PC-3 (cell line): ENCODE measurements at regions not wholly inside any gene's neighbourhood (a gene's known extent, or its start where the extent isn't known, plus 50 kb on each side); places are given as distances from the start of the nearest gene placed in this dataset.

Source experiments
- ATAC-seq: fragments of 200-7000 bp; cut with Tn5 transposase; 2 replicates; pipeline ENCODE4 v1.9.1; 2020; ENCODE audit warnings: mild to moderate bottlenecking, moderate library complexity
- BruUV-seq: library from RNA; stranded (reverse); fragments of 400-500 nt; replicated peaks from 2 replicates; lab custom pipeline; 2021; lab: Mats Ljungman, UMichigan
- CTCF ChIA-PET: fragments of 300-600 bp; sonication (Branson Sonifier 250); formaldehyde crosslinking; loops from one replicate; lab custom pipeline; 2022; ENCODE audit warnings: antibody characterized with exemption; lab: Charles Lee
- POLR2A ChIA-PET: fragments of 300-600 bp; sonication (Branson Sonifier 250); formaldehyde crosslinking; loops from one replicate; lab custom pipeline; 2022; ENCODE audit warnings: antibody characterized with exemption; ENCODE audit not compliant: unreplicated experiment; lab: Charles Lee
- DNase-seq: peaks from one replicate; pipeline ENCODE4 v3.0.0-alpha.2; 2015
- H2AFZ ChIP-seq: fragments of 300-600 bp; sonication (generic); 2 replicates; pipeline ENCODE4 v1.6.0; 2016; ENCODE audit warnings: antibody characterized with exemption, low read length
- H3F3A ChIP-seq: fragments of 300-600 bp; sonication (generic); one replicate; pipeline ENCODE4 v1.6.0; 2017; ENCODE audit warnings: antibody characterized with exemption, low read length, control low read depth, mild to moderate bottlenecking; ENCODE audit not compliant: unreplicated experiment
- H3K27ac ChIP-seq: fragments of 300-600 bp; sonication (generic); 2 replicates; pipeline ENCODE4 v1.5.1; 2016; ENCODE audit warnings: mild to moderate bottlenecking, low read length
- H3K27me3 ChIP-seq: fragments of 300-600 bp; sonication (generic); 2 replicates; pipeline ENCODE4 v1.6.1; 2016; ENCODE audit warnings: low read length, mixed read lengths
- H3K36me3 ChIP-seq: fragments of 300-600 bp; sonication (generic); 2 replicates; pipeline ENCODE4 v1.6.1; 2016; ENCODE audit warnings: low read depth, mixed run types, low read length, mixed read lengths
- H3K4me1 ChIP-seq: fragments of 300-600 bp; sonication (generic); 2 replicates; pipeline ENCODE4 v1.5.1; 2016; ENCODE audit warnings: low read length; ENCODE audit not compliant: insufficient read depth
- H3K4me2 ChIP-seq: fragments of 300-600 bp; sonication (generic); 2 replicates; pipeline ENCODE4 v1.6.0; 2016; ENCODE audit warnings: low read length
- H3K4me3 ChIP-seq: fragments of 300-600 bp; sonication (generic); 2 replicates; pipeline ENCODE4 v1.5.1; 2016; ENCODE audit warnings: mild to moderate bottlenecking, low read length, mixed read lengths
- H3K79me2 ChIP-seq: fragments of 300-600 bp; sonication (generic); 2 replicates; pipeline ENCODE4 v1.6.1; 2017; ENCODE audit warnings: low read length, mixed read lengths
- H3K9ac ChIP-seq: fragments of 300-600 bp; sonication (generic); 2 replicates; pipeline ENCODE4 v1.6.0; 2016; ENCODE audit warnings: mild to moderate bottlenecking, low read length
- H3K9me2 ChIP-seq: fragments of 300-600 bp; sonication (generic); replicated peaks from 2 replicates; pipeline ENCODE4 v1.6.1; 2016; ENCODE audit warnings: mixed run types, low read length, mixed read lengths
- H3K9me3 ChIP-seq: fragments of 300-600 bp; sonication (generic); 2 replicates; pipeline ENCODE4 v1.6.1; 2016; ENCODE audit warnings: low read length, mixed read lengths
- H4K20me1 ChIP-seq: fragments of 300-600 bp; sonication (generic); 2 replicates; pipeline ENCODE4 v1.6.1; 2016; ENCODE audit warnings: low read length, mixed read lengths
- CTCF ChIP-seq: fragments of 300-600 bp; sonication (generic); conservative IDR thresholded peaks from 2 replicates; pipeline ENCODE4 v1.5.1; 2017; ENCODE audit warnings: antibody characterized with exemption, low read depth, mild to moderate bottlenecking, low read length
- EZH2 ChIP-seq: fragments of 300-600 bp; sonication (generic); IDR thresholded peaks from one replicate; pipeline ENCODE4 v1.6.1; 2017; ENCODE audit warnings: antibody characterized with exemption, mild to moderate bottlenecking, low read length; ENCODE audit not compliant: unreplicated experiment
- EZH2phosphoT487 ChIP-seq: fragments of 300-600 bp; sonication (generic); IDR thresholded peaks from 2 replicates; pipeline ENCODE4 v1.6.1; 2018; ENCODE audit warnings: mild to moderate bottlenecking, antibody characterized with exemption, low read length, borderline replicate concordance
- intact Hi-C: fragments of 100-400 bp; cut with micrococcal nuclease; formaldehyde crosslinking; loops from 2 replicates; pipeline ENCODE4 v1.9.0; 2023

GRCh38 chr9:119052339-119053030, 316.8 kb downstream of the BRINP1 start:
- BruUV-seq, result no TSS peak
- no peaks in the 10 kb centered on the region for H3K4me1 ChIP-seq
- H3K27me3 ChIP-seq, result no peaks in the 10 kb centered on the region
- H3K9me2 ChIP-seq, result no peaks in the 10 kb centered on the region
- H3F3A ChIP-seq, result no peaks in the 10 kb centered on the region
- H2AFZ ChIP-seq, result no peak overlapping the region
- no peaks in the 10 kb centered on the region for H3K36me3 ChIP-seq
- H4K20me1 ChIP-seq, result no peaks in the 10 kb centered on the region
- H3K9ac ChIP-seq, result no peak overlapping the region
- no peak for DNase-seq
- H3K4me2 ChIP-seq, result no peak overlapping the region
- H3K9me3 ChIP-seq, result no peaks in the 10 kb centered on the region
- H3K27ac ChIP-seq, result no peak overlapping the region
- no peak overlapping the region for H3K4me3 ChIP-seq
- ChIA-PET CTCF (no interaction called here), POLR2A (no interaction called here)
- no peak for TF ChIP-seq EZH2
- H3K79me2 ChIP-seq, result no peaks in the 10 kb centered on the region
- intact Hi-C loops, result no loop called here
- ATAC-seq, result no peak

- Histone ChIP-seq H3K9me3 (no peaks in the 10 kb centered on the region), H3K4me2 (no peak overlapping the region), H2AFZ (no peak overlapping the region), H3K27ac (no peak overlapping the region), H4K20me1 (no peaks in the 10 kb centered on the region), H3K27me3 (no peaks in the 10 kb centered on the region), H3K4me1 (no peaks in the 10 kb centered on the region), H3F3A (no peaks in the 10 kb centered on the region), H3K9me2 (no peaks in the 10 kb centered on the region), H3K9ac (no peak overlapping the region), H3K36me3 (no peaks in the 10 kb centered on the region), H3K79me2 (no peaks in the 10 kb centered on the region), H3K4me3 (no peak overlapping the region)
- ChIA-PET CTCF (no interaction called here), POLR2A (no interaction called here)
- intact Hi-C loops, result no loop called here
- DNase-seq (no peak), ATAC-seq (no peak)
- BruUV-seq, result no TSS peak
- TF ChIP-seq EZH2, result no peak
- TF ChIP-seq EZH2phosphoT487, result no peak
- no peak for TF ChIP-seq CTCF
These were observed 316.2 kb downstream of the BRINP1 start for GRCh38 chr9:119053070-119053469.

GRCh38 chr9:119060629-119061385, 308.4 kb downstream of the BRINP1 start:
- Histone ChIP-seq H3K27me3 (no peaks in the 10 kb centered on the region), H3K9me2 (no peaks in the 10 kb centered on the region), H2AFZ (no peak overlapping the region), H3K4me2 (no peak overlapping the region), H3K9me3 (no peaks in the 10 kb centered on the region), H3K27ac (no peak overlapping the region), H4K20me1 (no peaks in the 10 kb centered on the region), H3K4me3 (no peak overlapping the region), H3K79me2 (no peaks in the 10 kb centered on the region), H3K4me1 (no peaks in the 10 kb centered on the region), H3F3A (no peaks in the 10 kb centered on the region), H3K9ac (no peak overlapping the region), H3K36me3 (no peaks in the 10 kb centered on the region)
- no TSS peak for BruUV-seq
- intact Hi-C loops, result no loop called here
- TF ChIP-seq CTCF (no peak), EZH2 (no peak), EZH2phosphoT487 (no peak)
- ATAC-seq, result no peak
- POLR2A ChIA-PET, result no interaction called here
- CTCF ChIA-PET, result no interaction called here
- no peak for DNase-seq
